Cardiac muscle cell (in vitro differentiated cells and primary cell): ENCODE measurements at regions not wholly inside any gene's neighbourhood (a gene's known extent, or its start where the extent isn't known, plus 50 kb on each side); places are given as distances from the start of the nearest gene placed in this dataset.

ENCODE experiments used
- DNase-seq, 2 donors: peaks; one replicate each; pipeline versions ENCODE4 v3.0.0 to v3.0.0-alpha.2; 2010 to 2017; ENCODE audit warnings: low read depth in 1 of 2, low spot score in 1 of 2
- H3K27ac ChIP-seq: fragments of 200-600 bp; sonication (generic); 2 replicates; pipeline ENCODE4 v1.5.1; 2016
- H3K27me3 ChIP-seq: fragments of 200-600 bp; sonication (generic); 2 replicates; pipeline ENCODE4 v1.6.0; 2016; ENCODE audit warnings: control low read depth
- H3K36me3 ChIP-seq: fragments of 200-600 bp; sonication (generic); 2 replicates; pipeline ENCODE4 v1.5.1; 2016; ENCODE audit warnings: control low read depth
- H3K4me1 ChIP-seq: fragments of 200-600 bp; sonication (generic); 2 replicates; pipeline ENCODE4 v1.8.1; 2017; ENCODE audit warnings: low read depth, mild to moderate bottlenecking, mixed run types
- H3K4me3 ChIP-seq: fragments of 200-600 bp; sonication (generic); 2 replicates; pipeline ENCODE4 v1.5.1; 2016; ENCODE audit warnings: mild to moderate bottlenecking
- H3K9me3 ChIP-seq: fragments of 200-600 bp; sonication (generic); 2 replicates; pipeline ENCODE4 v1.5.1; 2017; ENCODE audit warnings: low read depth, mild to moderate bottlenecking, control low read depth
- TF ChIP-seq, protein P1 (sequence below): IDR thresholded peaks from 2 replicates; pipeline ENCODE4 v1.5.1; 2012; ENCODE audit warnings: low read depth, mild to moderate bottlenecking, low read length

DNA sequence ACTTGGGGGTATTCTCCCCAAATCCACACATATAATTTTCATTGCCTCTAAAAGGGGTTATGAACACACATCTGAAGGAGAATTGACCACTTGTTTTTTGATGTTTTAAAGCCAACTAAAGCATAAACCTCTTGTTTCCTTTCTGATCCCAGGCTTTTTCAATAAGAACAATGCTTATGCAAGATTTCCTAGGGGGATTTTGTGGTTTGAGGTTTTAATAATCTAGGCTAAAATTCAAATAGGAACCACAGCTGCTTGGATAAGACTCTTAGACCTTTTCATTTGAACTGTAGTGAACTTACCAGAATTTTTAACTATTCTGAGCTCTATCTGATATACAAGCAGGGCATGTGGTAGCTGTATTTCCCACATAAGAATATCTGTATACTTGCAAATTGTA, 651.1 kb downstream of the ANKRD50 start:
- Histone ChIP-seq H3K9me3 (no peaks in the 10 kb centered on the region), H3K36me3 (no peaks in the 10 kb centered on the region), H3K27ac (no peak overlapping the region), H3K4me1 (peaks cover 24% of the 10 kb centered on the region), H3K27me3 (no peaks in the 10 kb centered on the region), H3K4me3 (no peak overlapping the region)
- TF ChIP-seq, protein P1, sequence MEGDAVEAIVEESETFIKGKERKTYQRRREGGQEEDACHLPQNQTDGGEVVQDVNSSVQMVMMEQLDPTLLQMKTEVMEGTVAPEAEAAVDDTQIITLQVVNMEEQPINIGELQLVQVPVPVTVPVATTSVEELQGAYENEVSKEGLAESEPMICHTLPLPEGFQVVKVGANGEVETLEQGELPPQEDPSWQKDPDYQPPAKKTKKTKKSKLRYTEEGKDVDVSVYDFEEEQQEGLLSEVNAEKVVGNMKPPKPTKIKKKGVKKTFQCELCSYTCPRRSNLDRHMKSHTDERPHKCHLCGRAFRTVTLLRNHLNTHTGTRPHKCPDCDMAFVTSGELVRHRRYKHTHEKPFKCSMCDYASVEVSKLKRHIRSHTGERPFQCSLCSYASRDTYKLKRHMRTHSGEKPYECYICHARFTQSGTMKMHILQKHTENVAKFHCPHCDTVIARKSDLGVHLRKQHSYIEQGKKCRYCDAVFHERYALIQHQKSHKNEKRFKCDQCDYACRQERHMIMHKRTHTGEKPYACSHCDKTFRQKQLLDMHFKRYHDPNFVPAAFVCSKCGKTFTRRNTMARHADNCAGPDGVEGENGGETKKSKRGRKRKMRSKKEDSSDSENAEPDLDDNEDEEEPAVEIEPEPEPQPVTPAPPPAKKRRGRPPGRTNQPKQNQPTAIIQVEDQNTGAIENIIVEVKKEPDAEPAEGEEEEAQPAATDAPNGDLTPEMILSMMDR, result no peak
- peak in 1 of 2 donors; percentile 90 for DNase-seq

DNA sequence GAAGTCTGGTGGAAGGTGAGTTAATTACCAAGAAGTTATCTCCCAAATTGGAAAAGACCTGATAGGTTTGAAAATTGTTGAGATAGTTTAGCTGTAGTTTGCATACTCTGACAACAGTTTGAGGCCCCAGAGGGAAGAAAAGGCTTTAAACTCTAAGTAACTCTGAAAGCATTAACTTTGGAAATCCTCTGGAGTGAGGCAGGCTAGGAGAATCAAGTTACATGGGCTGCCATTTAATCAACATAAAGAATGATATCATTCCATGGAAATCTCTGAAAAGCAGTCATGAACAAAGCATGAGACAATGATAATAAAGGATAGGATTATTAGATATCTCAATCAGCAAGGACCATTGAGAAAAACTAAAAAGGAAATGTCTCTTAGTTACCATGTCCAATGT, 647.1 kb downstream of the ANKRD50 start:
- Histone ChIP-seq H3K27ac (peak overlapping the region; percentile 35), H3K27me3 (no peaks in the 10 kb centered on the region), H3K36me3 (no peaks in the 10 kb centered on the region), H3K4me3 (no peak overlapping the region), H3K9me3 (no peaks in the 10 kb centered on the region), H3K4me1 (peaks cover 14% of the 10 kb centered on the region)
- TF ChIP-seq, protein P1, result no peak
- DNase-seq, result no peak

DNA sequence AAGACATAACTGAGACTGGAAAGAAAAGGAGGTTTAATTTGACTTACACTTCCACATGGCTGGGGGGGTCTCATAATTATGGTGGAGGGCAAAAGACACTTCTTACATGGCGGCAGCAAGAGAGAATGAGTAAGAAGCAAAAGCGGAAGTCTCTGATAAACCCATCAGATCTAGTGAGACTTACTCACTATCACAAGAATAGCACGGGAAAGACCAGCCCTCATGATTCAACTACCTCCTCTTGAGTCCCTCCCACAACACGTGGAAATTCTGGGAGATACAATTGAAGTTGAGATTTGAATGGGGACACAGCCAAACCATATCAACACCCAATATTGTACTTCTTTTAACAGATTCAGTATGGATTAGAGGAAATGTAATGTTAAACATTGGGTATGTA, 646.6 kb downstream of the ANKRD50 start:
- Histone ChIP-seq H3K36me3 (no peaks in the 10 kb centered on the region), H3K9me3 (no peaks in the 10 kb centered on the region), H3K27ac (no peak overlapping the region), H3K4me1 (peaks cover 9% of the 10 kb centered on the region), H3K4me3 (no peak overlapping the region), H3K27me3 (no peaks in the 10 kb centered on the region)
- DNase-seq, result no peak
- TF ChIP-seq, protein P1, result no peak

DNA sequence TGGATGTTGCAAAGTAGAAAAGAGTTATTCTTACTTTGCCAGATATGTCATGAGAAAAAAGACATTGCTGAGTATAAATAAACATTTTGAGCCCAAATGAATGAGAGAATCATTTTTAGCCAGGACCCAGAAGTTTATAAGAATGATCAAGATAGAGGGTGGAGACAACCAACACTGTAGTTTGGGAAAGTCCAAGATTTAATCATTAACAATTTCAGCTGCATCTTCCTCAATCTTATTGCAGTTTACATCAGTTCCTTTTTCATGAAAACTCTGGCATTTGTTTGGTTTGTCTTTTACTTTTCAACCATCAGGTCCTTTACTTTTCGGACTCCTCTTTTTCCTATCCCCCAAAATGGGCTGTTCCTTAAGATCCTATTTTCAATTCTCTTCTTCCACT, 645.9 kb downstream of the ANKRD50 start:
- Histone ChIP-seq H3K4me3 (no peak overlapping the region), H3K27ac (no peak overlapping the region), H3K36me3 (no peaks in the 10 kb centered on the region), H3K4me1 (peaks cover 9% of the 10 kb centered on the region), H3K9me3 (no peaks in the 10 kb centered on the region), H3K27me3 (no peaks in the 10 kb centered on the region)
- no peak for DNase-seq
- TF ChIP-seq, protein P1, result no peak

DNA sequence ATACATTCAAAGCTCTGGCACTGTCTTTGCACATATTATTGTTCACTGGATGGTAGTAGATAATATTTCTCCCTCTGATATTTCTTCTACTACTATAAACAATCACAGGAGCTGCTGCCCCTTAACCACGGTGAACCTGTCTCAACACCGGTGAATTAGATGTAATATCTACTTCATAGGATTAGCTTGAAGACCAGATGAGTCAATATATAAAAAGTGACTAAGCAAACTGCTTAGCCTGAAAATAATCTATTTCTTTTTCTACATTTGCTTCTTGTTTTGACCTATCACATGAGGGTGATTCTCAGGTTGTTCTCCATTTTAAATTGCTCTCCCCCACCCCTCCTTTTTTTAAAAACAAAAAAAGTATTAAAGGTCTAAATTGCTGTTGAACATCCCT, 645.5 kb downstream of the ANKRD50 start:
- no peaks in the 10 kb centered on the region for H3K9me3 ChIP-seq
- TF ChIP-seq, protein P1, result no peak
- H3K27ac ChIP-seq, result no peak overlapping the region
- peaks cover 9% of the 10 kb centered on the region for H3K4me1 ChIP-seq
- no peaks in the 10 kb centered on the region for H3K36me3 ChIP-seq
- no peak overlapping the region for H3K4me3 ChIP-seq
- no peak for DNase-seq
- no peaks in the 10 kb centered on the region for H3K27me3 ChIP-seq
